CD14-positive monocyte (primary cell): ENCODE measurements at regions not wholly inside any gene's neighbourhood (a gene's known extent, or its start where the extent isn't known, plus 50 kb on each side); places are given as distances from the start of the nearest gene placed in this dataset.

Source experiments
- DNase-seq, 3 donors: peaks; one replicate each; pipeline ENCODE4 v3.0.0-alpha.2; 2011 to 2022
- H2AFZ ChIP-seq: 2 replicates; pipeline ENCODE4 v1.6.0; 2012; ENCODE audit warnings: mild to moderate bottlenecking, low read depth, low read length, inconsistent platforms; ENCODE audit not compliant: insufficient read depth, poor library complexity, severe bottlenecking
- H3K27ac ChIP-seq, 2 donors: 1 replicate in 1 of 2; 2 replicates in 1 of 2; pipeline ENCODE4 v1.5.1; 2012 to 2013; ENCODE audit warnings: low read length in 2 of 2, control low read depth in 1 of 2, inconsistent platforms in 1 of 2, low read depth in 1 of 2, mild to moderate bottlenecking in 1 of 2
- H3K27me3 ChIP-seq, 2 donors: one replicate each; pipeline versions ENCODE4 v1.6.0 to v1.6.1; 2011 to 2013; ENCODE audit warnings: low read length in 2 of 2; ENCODE audit not compliant: control insufficient read depth in 2 of 2, insufficient read depth in 2 of 2
- H3K36me3 ChIP-seq, 2 donors: replicated peaks in 1 of 2; 1 replicate in 1 of 2; 2 replicates in 1 of 2; pipeline versions ENCODE4 v1.5.1 to v1.6.1; 2012 to 2013; ENCODE audit warnings: low read length in 2 of 2, control low read depth in 1 of 2, inconsistent platforms in 1 of 2, mild to moderate bottlenecking in 1 of 2; ENCODE audit not compliant: insufficient read depth in 2 of 2, control insufficient read depth in 1 of 2
- H3K4me1 ChIP-seq, 2 donors: 1 replicate in 1 of 2; 2 replicates in 1 of 2; pipeline versions ENCODE4 v1.5.1 to v1.6.1; 2012 to 2013; ENCODE audit warnings: low read length in 2 of 2, control low read depth in 1 of 2, inconsistent platforms in 1 of 2, mild to moderate bottlenecking in 1 of 2, moderate library complexity in 1 of 2; ENCODE audit not compliant: insufficient read depth in 2 of 2, control insufficient read depth in 1 of 2
- H3K4me2 ChIP-seq: replicated peaks from 2 replicates; pipeline ENCODE3; 2012; ENCODE audit warnings: low read length, moderate library complexity, mild to moderate bottlenecking; ENCODE audit not compliant: poor library complexity, severe bottlenecking; ENCODE audit errors: extremely low read depth
- H3K4me3 ChIP-seq, 3 experiments: fragments of 200-600 bp in 1 of 3; sonication (generic) in 1 of 3; replicated peaks in 1 of 3; 1 replicate in 2 of 3; 2 replicates in 1 of 3; pipeline ENCODE4 v1.5.1; 2011 to 2013; ENCODE audit warnings: low read length in 3 of 3, mild to moderate bottlenecking in 3 of 3, control low read depth in 2 of 3, low read depth in 2 of 3, inconsistent platforms in 1 of 3, moderate library complexity in 1 of 3
- H3K79me2 ChIP-seq: 2 replicates; pipeline ENCODE4 v1.6.0; 2012; ENCODE audit warnings: mild to moderate bottlenecking, control low read depth, inconsistent platforms, low read length, moderate library complexity; ENCODE audit not compliant: insufficient read depth
- H3K9ac ChIP-seq: 2 replicates; pipeline ENCODE4 v1.6.0; 2017; ENCODE audit warnings: low read length, mild to moderate bottlenecking; ENCODE audit not compliant: insufficient read depth, poor library complexity, severe bottlenecking
- H3K9me3 ChIP-seq, 2 donors: replicated peaks in 1 of 2; 1 replicate in 1 of 2; 2 replicates in 1 of 2; pipeline versions ENCODE4 v1.5.1 to v1.6.1; 2012 to 2013; ENCODE audit warnings: low read length in 2 of 2, control low read depth in 1 of 2; ENCODE audit not compliant: control insufficient read depth in 1 of 2, insufficient read depth in 1 of 2
- H4K20me1 ChIP-seq: 2 replicates; pipeline ENCODE4 v1.6.0; 2012; ENCODE audit warnings: mild to moderate bottlenecking, low read length, control low read depth, moderate library complexity; ENCODE audit not compliant: insufficient read depth
- H3K27ac Mint-ChIP-seq, 7 donors: one replicate each; pipeline ENCODE4 v1.8.0; 2020; ENCODE audit warnings: mild to moderate bottlenecking in 7 of 7, mixed read lengths in 7 of 7, moderate library complexity in 6 of 7, inconsistent platforms in 2 of 7
- H3K27me3 Mint-ChIP-seq, 3 donors: one replicate each; pipeline ENCODE4 v1.8.0; 2021 to 2022; ENCODE audit warnings: low read depth in 3 of 3, mild to moderate bottlenecking in 3 of 3, mixed read lengths in 3 of 3, moderate library complexity in 3 of 3, inconsistent platforms in 1 of 3
- H3K36me3 Mint-ChIP-seq, 2 donors: one replicate each; pipeline ENCODE4 v1.8.0; 2020; ENCODE audit warnings: mixed read lengths in 2 of 2, inconsistent platforms in 1 of 2, mild to moderate bottlenecking in 1 of 2
- H3K4me1 Mint-ChIP-seq: one replicate; pipeline ENCODE4 v1.8.0; 2020; ENCODE audit warnings: mild to moderate bottlenecking, mixed read lengths
- H3K4me3 Mint-ChIP-seq, 2 donors: one replicate each; pipeline ENCODE4 v1.8.0; 2020; ENCODE audit warnings: mild to moderate bottlenecking in 2 of 2, mixed read lengths in 2 of 2, moderate library complexity in 1 of 2
- H3K9me3 Mint-ChIP-seq, 7 donors: one replicate each; pipeline ENCODE4 v1.8.0; 2020 to 2022; ENCODE audit warnings: mixed read lengths in 7 of 7, mild to moderate bottlenecking in 6 of 7, moderate library complexity in 6 of 7, inconsistent platforms in 2 of 7
- CTCF ChIP-seq: fragments of 200-600 bp; IDR thresholded peaks from one replicate; pipeline ENCODE4 v1.8.0; 2022; ENCODE audit warnings: antibody characterized with exemption, mild to moderate bottlenecking
- WGBS: methylation state at CpG from one replicate; pipeline ENCODE4 v1.1.5; 2013; ENCODE audit warnings: missing lambda C conversion rate; ENCODE audit not compliant: insufficient coverage; 5-methylcytosine and 5-hydroxymethylcytosine counted together
- intact Hi-C, 2 donors: fragments of 100-400 bp; cut with micrococcal nuclease; formaldehyde crosslinking; loops; one replicate each; pipeline versions ENCODE4 v1.15.0 to v1.15.1; 2023

- Mint-ChIP-seq H3K9me3 (peaks cover 0 to 6% (median 2%) of the 10 kb centered on the region in 7 donors), H3K36me3 (no peaks in the 10 kb centered on the region), H3K4me3 (no peak overlapping the region), H3K27ac (no peak overlapping the region), H3K27me3 (peaks cover 0 to 2% (median 0%) of the 10 kb centered on the region in 3 donors), H3K4me1 (no peaks in the 10 kb centered on the region)
- 40% methylated on average over 2 of the region's 2 CpGs for WGBS
- Histone ChIP-seq H3K4me3 (no peak overlapping the region), H2AFZ (no peak overlapping the region), H4K20me1 (no peaks in the 10 kb centered on the region), H3K4me1 (no peaks in the 10 kb centered on the region), H3K79me2 (no peaks in the 10 kb centered on the region), H3K36me3 (no peaks in the 10 kb centered on the region), H3K4me2 (no peak overlapping the region), H3K9me3 (peaks cover 0 to 9% of the 10 kb centered on the region in 2 donors), H3K27ac (no peak overlapping the region), H3K9ac (no peak overlapping the region), H3K27me3 (no peaks in the 10 kb centered on the region)
- DNase-seq: no peak
- TF ChIP-seq CTCF: no peak
- intact Hi-C loops: no loop called here
These were observed 1006.0 kb upstream of the EEF2KMT start for GRCh38 chr16:6103561-6103960.

- peaks cover 0 to 12% of the 10 kb centered on the region in 2 donors for H3K9me3 ChIP-seq
- no peak overlapping the region for H3K9ac ChIP-seq
- no peak overlapping the region for H3K4me3 ChIP-seq
- Mint-ChIP-seq H3K4me1 (no peaks in the 10 kb centered on the region), H3K4me3 (no peak overlapping the region), H3K9me3 (peaks cover 0 to 8% (median 2%) of the 10 kb centered on the region in 7 donors), H3K36me3 (no peaks in the 10 kb centered on the region), H3K27ac (no peak overlapping the region), H3K27me3 (peaks cover 0 to 2% (median 0%) of the 10 kb centered on the region in 3 donors)
- TF ChIP-seq CTCF: no peak
- H3K4me2 ChIP-seq: no peak overlapping the region
- H3K4me1 ChIP-seq: no peaks in the 10 kb centered on the region
- no peaks in the 10 kb centered on the region for H4K20me1 ChIP-seq
- H2AFZ ChIP-seq: no peak overlapping the region
- H3K27me3 ChIP-seq: no peaks in the 10 kb centered on the region
- H3K79me2 ChIP-seq: no peaks in the 10 kb centered on the region
- WGBS: 100% methylated on average over 2 of the region's 4 CpGs
- H3K27ac ChIP-seq: no peak overlapping the region
- no peak for DNase-seq
- intact Hi-C loops: no loop called here
- no peaks in the 10 kb centered on the region for H3K36me3 ChIP-seq
These were observed 1001.5 kb upstream of the EEF2KMT start for GRCh38 chr16:6099102-6099501.
